ENCODE measurements at regions not wholly inside any gene's neighbourhood (a gene's known extent, or its start where the extent isn't known, plus 50 kb on each side); places are given as distances from the start of the nearest gene placed in this dataset.
"Not testable (repeated sequence)": the region's sequence is repeated elsewhere in the genome, so short reads cannot be mapped to it uniquely, and the experiment has no call there.

DNA sequence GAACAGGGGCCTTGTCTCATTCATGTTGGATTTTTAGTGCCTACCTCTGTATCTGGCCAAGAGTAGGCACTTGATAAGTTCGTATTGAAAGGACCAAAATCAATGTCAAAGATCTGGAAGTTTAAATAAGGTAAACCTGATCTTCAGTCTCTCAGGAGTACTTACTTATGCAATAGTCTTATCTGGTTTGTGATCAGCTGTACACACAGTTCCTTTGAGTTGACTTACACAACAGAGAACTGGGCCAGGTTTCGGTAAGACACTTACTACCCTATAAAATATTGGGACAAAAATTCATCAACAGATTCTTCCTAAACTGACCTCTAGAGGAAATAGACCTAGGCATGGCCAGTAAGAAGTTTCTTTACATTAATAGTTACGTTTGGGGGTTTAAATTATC is 113.6 kb upstream of the NXPH2 start:
- ATAC-seq, result no peak
- intact Hi-C loops (cut with DNase I), result no loop called here
- Histone ChIP-seq H3K27me3 (no peaks in the 10 kb centered on the region), H3K9me3 (no peaks in the 10 kb centered on the region), H3K4me3 (no peak overlapping the region), H3K4me1 (no peaks in the 10 kb centered on the region), H3K36me3 (no peaks in the 10 kb centered on the region), H3K27ac (no peak overlapping the region)
- DNase-seq, result no peak
- TF ChIP-seq, protein P1, sequence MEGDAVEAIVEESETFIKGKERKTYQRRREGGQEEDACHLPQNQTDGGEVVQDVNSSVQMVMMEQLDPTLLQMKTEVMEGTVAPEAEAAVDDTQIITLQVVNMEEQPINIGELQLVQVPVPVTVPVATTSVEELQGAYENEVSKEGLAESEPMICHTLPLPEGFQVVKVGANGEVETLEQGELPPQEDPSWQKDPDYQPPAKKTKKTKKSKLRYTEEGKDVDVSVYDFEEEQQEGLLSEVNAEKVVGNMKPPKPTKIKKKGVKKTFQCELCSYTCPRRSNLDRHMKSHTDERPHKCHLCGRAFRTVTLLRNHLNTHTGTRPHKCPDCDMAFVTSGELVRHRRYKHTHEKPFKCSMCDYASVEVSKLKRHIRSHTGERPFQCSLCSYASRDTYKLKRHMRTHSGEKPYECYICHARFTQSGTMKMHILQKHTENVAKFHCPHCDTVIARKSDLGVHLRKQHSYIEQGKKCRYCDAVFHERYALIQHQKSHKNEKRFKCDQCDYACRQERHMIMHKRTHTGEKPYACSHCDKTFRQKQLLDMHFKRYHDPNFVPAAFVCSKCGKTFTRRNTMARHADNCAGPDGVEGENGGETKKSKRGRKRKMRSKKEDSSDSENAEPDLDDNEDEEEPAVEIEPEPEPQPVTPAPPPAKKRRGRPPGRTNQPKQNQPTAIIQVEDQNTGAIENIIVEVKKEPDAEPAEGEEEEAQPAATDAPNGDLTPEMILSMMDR (IDR thresholded peaks at IDR 0.05), result no peak

DNA sequence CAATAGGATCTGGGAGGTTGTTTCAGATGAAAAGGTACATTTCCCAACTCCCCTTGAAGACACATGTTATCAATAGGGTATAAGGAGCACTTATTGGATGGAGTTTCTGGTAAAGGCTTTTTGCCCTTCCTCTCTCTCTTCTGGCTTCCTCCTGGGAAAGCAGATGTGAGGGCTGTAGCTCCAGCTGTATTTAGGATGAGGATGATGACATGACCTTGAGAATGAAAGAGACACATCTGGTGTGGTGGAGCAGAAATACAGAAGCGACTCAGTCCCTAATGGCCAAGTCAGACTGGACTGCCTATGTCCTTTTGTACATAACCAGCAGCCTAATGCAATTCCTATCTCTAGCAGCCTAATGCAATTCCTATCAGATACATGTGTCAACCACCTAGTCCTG is 100.9 kb upstream of the NXPH2 start:
- intact Hi-C loops (cut with DNase I), result no loop called here
- DNase-seq (no peak), ATAC-seq (no peak)
- no peaks in the 10 kb centered on the region for H3K36me3 ChIP-seq
- no peaks in the 10 kb centered on the region for H3K4me1 ChIP-seq
- no peaks in the 10 kb centered on the region for H3K27me3 ChIP-seq
- TF ChIP-seq, protein P1 (IDR thresholded peaks at IDR 0.05), result no peak
- no peak overlapping the region for H3K4me3 ChIP-seq
- H3K9me3 ChIP-seq, result no peaks in the 10 kb centered on the region
- no peak overlapping the region for H3K27ac ChIP-seq

DNA sequence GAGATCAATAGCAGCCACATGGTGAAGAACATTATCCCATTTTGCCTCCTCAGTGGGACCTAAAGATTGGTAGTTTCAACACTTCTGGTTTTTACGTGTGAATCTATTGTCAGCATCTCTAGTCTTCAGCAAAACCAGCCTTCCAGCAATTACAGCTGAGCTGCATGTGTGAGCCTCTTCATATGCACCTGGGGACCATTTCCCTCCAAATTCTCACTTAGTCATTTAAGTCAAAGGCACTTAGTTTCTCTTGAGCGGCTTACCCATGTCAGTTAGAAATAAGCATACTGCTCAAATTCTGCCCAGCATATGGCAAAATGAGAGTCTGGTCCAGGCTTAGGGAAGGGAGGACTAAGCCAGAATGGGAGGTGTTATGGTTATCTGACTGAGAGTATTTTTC is 99.7 kb upstream of the NXPH2 start:
- TF ChIP-seq, protein P1 (IDR thresholded peaks at IDR 0.05), result no peak
- Histone ChIP-seq H3K4me1 (no peaks in the 10 kb centered on the region), H3K4me3 (no peak overlapping the region), H3K27me3 (no peaks in the 10 kb centered on the region), H3K27ac (no peak overlapping the region), H3K9me3 (no peaks in the 10 kb centered on the region), H3K36me3 (no peaks in the 10 kb centered on the region)
- intact Hi-C loops (cut with DNase I), result no loop called here
- DNase-seq (no peak), ATAC-seq (no peak)

DNA sequence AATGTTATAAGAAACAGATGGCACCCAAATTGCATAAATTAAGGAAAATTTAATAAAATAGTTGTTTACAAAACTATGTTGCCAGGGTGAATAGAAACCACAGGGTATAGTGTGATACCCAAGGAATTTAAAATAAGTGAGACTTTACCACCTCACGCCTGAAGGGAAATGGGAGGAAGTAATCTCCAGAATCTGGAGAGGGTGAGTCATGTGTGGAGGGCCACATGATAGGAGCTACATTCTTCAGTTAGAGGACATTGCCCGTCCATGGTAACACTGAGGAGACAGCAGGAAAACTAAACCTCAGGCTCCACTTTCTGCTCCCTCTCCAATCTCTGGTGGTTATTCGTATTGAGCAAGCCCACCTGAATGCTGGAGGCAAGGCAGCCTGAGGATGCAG is 97.2 kb upstream of the NXPH2 start:
- intact Hi-C loops (cut with DNase I), result no loop called here
- ATAC-seq (no peak), DNase-seq (no peak)
- H3K4me3 ChIP-seq, result no peak overlapping the region
- no peaks in the 10 kb centered on the region for H3K27me3 ChIP-seq
- H3K36me3 ChIP-seq, result no peaks in the 10 kb centered on the region
- TF ChIP-seq, protein P1 (IDR thresholded peaks at IDR 0.05), result no peak
- no peaks in the 10 kb centered on the region for H3K4me1 ChIP-seq
- H3K9me3 ChIP-seq, result no peaks in the 10 kb centered on the region
- no peak overlapping the region for H3K27ac ChIP-seq

DNA sequence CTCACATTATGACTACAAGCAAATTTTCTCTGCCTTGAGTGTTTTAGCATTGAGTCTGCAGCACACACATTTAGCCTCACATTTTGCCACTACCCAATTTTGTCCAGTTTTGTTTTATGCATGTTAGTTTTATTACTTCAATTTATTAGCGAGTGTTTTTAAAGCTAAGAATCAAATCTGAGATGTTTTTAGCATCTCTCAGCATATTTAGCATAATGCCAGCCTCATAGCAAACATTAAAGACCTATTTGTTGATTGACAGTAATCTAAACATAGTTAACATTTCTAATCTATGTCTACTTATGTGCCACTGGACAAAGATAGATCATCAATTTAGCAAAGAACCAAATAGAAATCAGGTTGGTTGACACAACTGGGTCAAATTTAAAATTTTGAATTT is 94.1 kb upstream of the NXPH2 start:
- no peaks in the 10 kb centered on the region for H3K9me3 ChIP-seq
- DNase-seq (no peak), ATAC-seq (no peak)
- TF ChIP-seq, protein P1 (IDR thresholded peaks at IDR 0.05), result no peak
- H3K27ac ChIP-seq, result no peak overlapping the region
- no peak overlapping the region for H3K4me3 ChIP-seq
- no peaks in the 10 kb centered on the region for H3K36me3 ChIP-seq
- no peaks in the 10 kb centered on the region for H3K27me3 ChIP-seq
- no peaks in the 10 kb centered on the region for H3K4me1 ChIP-seq
- intact Hi-C loops (cut with DNase I), result no loop called here

DNA sequence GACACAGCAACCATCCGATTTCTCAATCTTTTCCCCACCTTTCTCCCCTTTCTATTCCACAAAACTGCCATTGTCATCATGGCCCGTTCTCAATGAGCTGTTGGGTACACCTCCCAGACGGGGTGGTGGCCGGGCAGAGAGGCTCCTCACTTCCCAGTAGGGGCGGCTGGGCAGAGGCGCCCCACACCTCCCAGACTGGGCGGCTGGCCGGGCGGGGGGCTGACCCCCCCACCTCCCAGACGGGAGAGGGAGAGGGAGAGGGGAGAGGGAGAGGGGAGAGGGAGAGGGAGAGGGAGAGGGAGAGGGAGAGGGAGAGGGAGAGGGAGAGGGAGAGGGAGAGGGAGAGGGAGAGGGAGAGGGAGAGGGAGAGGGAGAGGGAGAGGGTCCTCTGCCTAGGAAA is 91.9 kb upstream of the NXPH2 start:
- H3K36me3 ChIP-seq, ATAC-seq: not testable (repeated sequence)

More for the DNA sequence above, 91.9 kb upstream of the NXPH2 start:
- H3K27me3 ChIP-seq; H3K27ac ChIP-seq; intact Hi-C loops (cut with DNase I); DNase-seq; H3K4me1 ChIP-seq; H3K4me3 ChIP-seq; H3K9me3 ChIP-seq: not testable (repeated sequence)

Measured in upper lobe of right lung (tissue), 1 donor.